Heart right ventricle (tissue), 16 donors: ENCODE measurements at regions not wholly inside any gene's neighbourhood (a gene's known extent, or its start where the extent isn't known, plus 50 kb on each side); places are given as distances from the start of the nearest gene placed in this dataset.
"Not testable (repeated sequence)": the region's sequence is repeated elsewhere in the genome, so short reads cannot be mapped to it uniquely, and the experiment has no call there.

Experiments
- ATAC-seq, 8 donors: fragments of 200-7000 bp; cut with Tn5 transposase; one replicate each; pipeline ENCODE4 v1.9.1; 2020; ENCODE audit warnings: mild to moderate bottlenecking in 8 of 8, moderate library complexity in 8 of 8, moderate number of reproducible peaks in 1 of 8
- DNase-seq, 2 donors: peaks; one replicate each; pipeline ENCODE4 v3.0.0-alpha.2; 2020
- H3K27ac ChIP-seq, 10 donors: fragments of 200-600 bp; sonication (generic) in 2 of 10; one replicate each; pipeline versions ENCODE4 v1.5.0 to v1.8.0; 2020 to 2022; ENCODE audit warnings: mild to moderate bottlenecking in 3 of 10
- H3K27me3 ChIP-seq, 7 donors: fragments of 200-600 bp; one replicate each; pipeline ENCODE4 v1.8.0; 2021 to 2022; ENCODE audit warnings: mild to moderate bottlenecking in 2 of 7
- H3K36me3 ChIP-seq, 9 donors: fragments of 200-600 bp; sonication (generic) in 1 of 9; one replicate each; pipeline versions ENCODE4 v1.5.0 to v1.8.0; 2020 to 2022; ENCODE audit warnings: mild to moderate bottlenecking in 2 of 9
- H3K4me1 ChIP-seq, 9 donors: fragments of 200-600 bp; sonication (generic) in 1 of 9; one replicate each; pipeline versions ENCODE4 v1.5.0 to v1.8.0; 2020 to 2022; ENCODE audit warnings: mild to moderate bottlenecking in 4 of 9
- H3K4me3 ChIP-seq, 10 donors: fragments of 200-600 bp; sonication (generic) in 2 of 10; one replicate each; pipeline versions ENCODE4 v1.5.0 to v1.8.0; 2020 to 2022; ENCODE audit warnings: mild to moderate bottlenecking in 7 of 10, moderate library complexity in 2 of 10
- H3K9me3 ChIP-seq, 11 donors: fragments of 200-600 bp in 10 of 11; sonication (generic) in 2 of 11; one replicate each; pipeline versions ENCODE4 v1.5.0 to v1.8.0; 2013 to 2022; ENCODE audit warnings: mild to moderate bottlenecking in 2 of 11, control low read depth in 1 of 11, moderate library complexity in 1 of 11
- WGBS, 2 donors: extraction: QIAGEN DNeasy Blood & Tissue Kit; methylation state at CpG; one replicate each; pipeline ENCODE4 v1.1.7; 2013; ENCODE audit warnings: inconsistent platforms in 1 of 2; 5-methylcytosine and 5-hydroxymethylcytosine counted together
- intact Hi-C, 10 donors: fragments of 100-400 bp; cut with DNase I; formaldehyde crosslinking; loops; one replicate each; pipeline versions ENCODE4 v1.11.1 to v1.14.2; 2022
- TF ChIP-seq, protein P1 (sequence below), 9 donors: fragments of 200-600 bp; sonication (generic) in 2 of 9; IDR thresholded peaks; one replicate each; pipeline versions ENCODE4 v1.5.0 to v1.8.0; 2021 to 2022; ENCODE audit warnings: antibody characterized with exemption in 9 of 9, mild to moderate bottlenecking in 5 of 9, moderate library complexity in 1 of 9
- donor health status: Arrhythmogenic right ventricular cardiomyopathy.
- donor health status: ischemic (EF 13 %, LVEDD 7.1; RV severe dilation, severe dysfunction).
- donor health status: healthy with polysubstance abuse.
- donor health status: DM: no; HTN: yes; CAD: no.
- donor health status: DM: no; HTN: no; CAD: no.
- donor health status: ischemic (EF 25% LVEDD 6.9; RV normal size, moderate dysfunction).
- donor health status: ischemic (EF 25% LVEDD 5.7; RV mildly dilated, moderate dysfunction).
- donor health status: healthy.
- donor health status: DM: yes; HTN: yes; CAD: no.
- donor health status: Ischemic cardiomyopathy.
- donor health status: ischemic (EF 35%, LVEDD 5.7; RV mildly dilated, moderate dysfunction).
- donor health status: nonischemic (EF 11% LVEDD 7.7; RV severe dilation, severe dysfunction).
- donor health status: DM: yes; HTN: yes; CAD: no.
- donor health status: PGD.
- donor health status: ischemic (EF 29% LVEDD 5.4; RV normal size, mild dysfunction).
- donor health status: nonischemic (EF 23%, LVEDD 6.1; RV moderate dilation, normal function).

GRCh38 chr5:93990504-93991070 lies 249.2 kb upstream of the POU5F2 start:
- Histone ChIP-seq H3K9me3 (no peaks in the 10 kb centered on the region), H3K4me1 (peaks cover 0 to 14% (median 4%) of the 10 kb centered on the region in 9 donors), H3K36me3 (no peaks in the 10 kb centered on the region), H3K27me3 (no peaks in the 10 kb centered on the region), H3K4me3 (no peak overlapping the region), H3K27ac (no peak overlapping the region)
- intact Hi-C loops = no loop called here
- 67 to 82% methylated on average over 2 of the region's 2 CpGs for WGBS, 2 donors
- no peak for DNase-seq
- TF ChIP-seq, protein P1, sequence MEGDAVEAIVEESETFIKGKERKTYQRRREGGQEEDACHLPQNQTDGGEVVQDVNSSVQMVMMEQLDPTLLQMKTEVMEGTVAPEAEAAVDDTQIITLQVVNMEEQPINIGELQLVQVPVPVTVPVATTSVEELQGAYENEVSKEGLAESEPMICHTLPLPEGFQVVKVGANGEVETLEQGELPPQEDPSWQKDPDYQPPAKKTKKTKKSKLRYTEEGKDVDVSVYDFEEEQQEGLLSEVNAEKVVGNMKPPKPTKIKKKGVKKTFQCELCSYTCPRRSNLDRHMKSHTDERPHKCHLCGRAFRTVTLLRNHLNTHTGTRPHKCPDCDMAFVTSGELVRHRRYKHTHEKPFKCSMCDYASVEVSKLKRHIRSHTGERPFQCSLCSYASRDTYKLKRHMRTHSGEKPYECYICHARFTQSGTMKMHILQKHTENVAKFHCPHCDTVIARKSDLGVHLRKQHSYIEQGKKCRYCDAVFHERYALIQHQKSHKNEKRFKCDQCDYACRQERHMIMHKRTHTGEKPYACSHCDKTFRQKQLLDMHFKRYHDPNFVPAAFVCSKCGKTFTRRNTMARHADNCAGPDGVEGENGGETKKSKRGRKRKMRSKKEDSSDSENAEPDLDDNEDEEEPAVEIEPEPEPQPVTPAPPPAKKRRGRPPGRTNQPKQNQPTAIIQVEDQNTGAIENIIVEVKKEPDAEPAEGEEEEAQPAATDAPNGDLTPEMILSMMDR (IDR thresholded peaks at IDR 0.05) = no peak
- ATAC-seq = no peak

GRCh38 chr5:93985940-93986570 lies 244.7 kb upstream of the POU5F2 start:
- ATAC-seq, H3K27me3 ChIP-seq, DNase-seq, H3K36me3 ChIP-seq, H3K27ac ChIP-seq, H3K9me3 ChIP-seq, H3K4me3 ChIP-seq, H3K4me1 ChIP-seq, intact Hi-C loops: not testable (repeated sequence)
- WGBS, 2 donors = 96 to 97% methylated on average over 40 to 45 of the region's 45 CpGs

GRCh38 chr5:93978222-93978621 lies 236.8 kb upstream of the POU5F2 start:
- peaks cover 2 to 66% (median 34%) of the 10 kb centered on the region in 11 donors for H3K9me3 ChIP-seq
- no peaks in the 10 kb centered on the region for H3K4me1 ChIP-seq
- H3K27ac ChIP-seq = no peak overlapping the region
- DNase-seq (no peak), ATAC-seq (no peak)
- intact Hi-C loops = no loop called here
- TF ChIP-seq, protein P1 (IDR thresholded peaks at IDR 0.05) = no peak
- H3K36me3 ChIP-seq = no peaks in the 10 kb centered on the region
- no peaks in the 10 kb centered on the region for H3K27me3 ChIP-seq
- H3K4me3 ChIP-seq = no peak overlapping the region

- intact Hi-C loops = no loop called here
- Histone ChIP-seq H3K9me3 (peaks cover 0 to 11% (median 0%) of the 10 kb centered on the region in 11 donors), H3K27ac (peak overlapping the region in 1 of 10 donors; percentile 13), H3K27me3 (no peaks in the 10 kb centered on the region), H3K4me1 (no peaks in the 10 kb centered on the region), H3K36me3 (peaks cover 0 to 4% (median 0%) of the 10 kb centered on the region in 9 donors), H3K4me3 (no peak overlapping the region)
- TF ChIP-seq, protein P1 (IDR thresholded peaks at IDR 0.05) = no peak
- no peak for ATAC-seq
- no peak for DNase-seq
Measured at GRCh38 chr5:93967923-93968322, 226.5 kb upstream of the POU5F2 start.

GRCh38 chr5:93964421-93964820 lies 223.0 kb upstream of the POU5F2 start:
- ATAC-seq = no peak
- TF ChIP-seq, protein P1 (IDR thresholded peaks at IDR 0.05) = no peak
- intact Hi-C loops = no loop called here
- Histone ChIP-seq H3K4me3 (no peak overlapping the region), H3K9me3 (peaks cover 0 to 9% (median 0%) of the 10 kb centered on the region in 11 donors), H3K4me1 (no peaks in the 10 kb centered on the region), H3K27ac (no peak overlapping the region), H3K36me3 (peaks cover 0 to 4% (median 0%) of the 10 kb centered on the region in 9 donors), H3K27me3 (no peaks in the 10 kb centered on the region)
- no peak for DNase-seq
- 95 to 96% methylated on average over 1 of the region's 1 CpG for WGBS, 2 donors
